GM23338 (cell line): ENCODE measurements at regions not wholly inside any gene's neighbourhood (a gene's known extent, or its start where the extent isn't known, plus 50 kb on each side); places are given as distances from the start of the nearest gene placed in this dataset.

ENCODE experiments used
- ATAC-seq: fragments of 200-7000 bp; cut with Tn5 transposase; 3 replicates; pipeline ENCODE4 v1.9.1; 2020
- DNase-seq: peaks from one replicate; pipeline ENCODE4 v3.0.0-alpha.2; 2015; ENCODE audit warnings: low spot score
- H2AFZ ChIP-seq: fragments of 200-600 bp; sonication (generic); 2 replicates; pipeline ENCODE4 v1.8.0; 2016; ENCODE audit warnings: antibody characterized with exemption, mild to moderate bottlenecking, moderate library complexity
- H3F3A ChIP-seq: fragments of 200-600 bp; sonication (generic); replicated peaks from 2 replicates; pipeline ENCODE4 v1.8.0; 2017; ENCODE audit warnings: antibody characterized with exemption, mixed run types, low read depth
- H3K27ac ChIP-seq: fragments of 200-600 bp; sonication (generic); 2 replicates; pipeline ENCODE4 v1.6.1; 2016; ENCODE audit warnings: low read depth
- H3K27me3 ChIP-seq: fragments of 200-600 bp; sonication (generic); 2 replicates; pipeline ENCODE4 v1.8.0; 2016; ENCODE audit warnings: mild to moderate bottlenecking, mixed run types, moderate library complexity; ENCODE audit not compliant: insufficient read depth
- H3K36me3 ChIP-seq: fragments of 200-600 bp; sonication (generic); 2 replicates; pipeline ENCODE4 v1.8.0; 2016; ENCODE audit warnings: mild to moderate bottlenecking; ENCODE audit not compliant: insufficient read depth
- H3K4me1 ChIP-seq: fragments of 200-600 bp; sonication (generic); 2 replicates; pipeline ENCODE4 v1.8.0; 2016; ENCODE audit warnings: mild to moderate bottlenecking, moderate library complexity; ENCODE audit not compliant: insufficient read depth
- H3K4me2 ChIP-seq: fragments of 200-600 bp; sonication (generic); 2 replicates; pipeline ENCODE4 v1.7.1; 2017; ENCODE audit warnings: mixed run types
- H3K4me3 ChIP-seq: fragments of 200-600 bp; sonication (generic); 2 replicates; pipeline ENCODE4 v1.6.1; 2016; ENCODE audit warnings: mixed run types
- H3K79me2 ChIP-seq: fragments of 200-600 bp; sonication (generic); replicated peaks from 2 replicates; pipeline ENCODE4 v1.8.0; 2017; ENCODE audit warnings: mild to moderate bottlenecking; ENCODE audit not compliant: insufficient read depth
- H3K9me2 ChIP-seq: fragments of 200-600 bp; sonication (generic); 2 replicates; pipeline ENCODE4 v1.8.0; 2017; ENCODE audit not compliant: insufficient read depth
- H4K20me1 ChIP-seq: fragments of 200-600 bp; sonication (generic); replicated peaks from 2 replicates; pipeline ENCODE4 v1.8.0; 2017; ENCODE audit warnings: mild to moderate bottlenecking; ENCODE audit not compliant: insufficient read depth
- H3K27ac Mint-ChIP-seq: 2 replicates; pipeline ENCODE4 v1.8.0; 2020; ENCODE audit warnings: inconsistent platforms, mild to moderate bottlenecking, moderate library complexity, mixed read lengths
- H3K27me3 Mint-ChIP-seq: 3 replicates; pipeline ENCODE4 v1.8.0; 2022; ENCODE audit warnings: low read depth, mild to moderate bottlenecking, moderate library complexity, mixed read lengths, inconsistent platforms; ENCODE audit not compliant: insufficient read depth, poor library complexity
- H3K36me3 Mint-ChIP-seq: 3 replicates; pipeline ENCODE4 v1.8.0; 2021; ENCODE audit warnings: low read depth, mild to moderate bottlenecking, inconsistent platforms, moderate library complexity, mixed read lengths
- H3K4me1 Mint-ChIP-seq: 3 replicates; pipeline ENCODE4 v1.8.0; 2020; ENCODE audit warnings: mild to moderate bottlenecking, inconsistent platforms, mixed read lengths
- H3K4me3 Mint-ChIP-seq: 3 replicates; pipeline ENCODE4 v1.8.0; 2021; ENCODE audit warnings: moderate library complexity, mild to moderate bottlenecking, inconsistent platforms, mixed read lengths
- H3K9me3 Mint-ChIP-seq: 3 replicates; pipeline ENCODE4 v1.8.0; 2020; ENCODE audit warnings: moderate library complexity, mild to moderate bottlenecking, inconsistent platforms, mixed read lengths
- CREB1 ChIP-seq: fragments of 250-450 bp; sonication (Bioruptor Pico); IDR thresholded peaks from 2 replicates; pipeline ENCODE4 v1.5.0; 2020; ENCODE audit warnings: low read depth, mild to moderate bottlenecking, moderate library complexity
- EZH2phosphoT487 ChIP-seq: fragments of 200-600 bp; sonication (generic); IDR thresholded peaks from one replicate; pipeline ENCODE4 v1.8.1; 2018; ENCODE audit warnings: antibody characterized with exemption; ENCODE audit not compliant: unreplicated experiment
- NANOG ChIP-seq: IDR thresholded peaks from 2 replicates; pipeline ENCODE4 v1.6.1; 2016; ENCODE audit warnings: antibody characterized with exemption, borderline replicate concordance
- POLR2AphosphoS5 ChIP-seq: IDR thresholded peaks from 2 replicates; pipeline ENCODE4 v1.6.1; 2016; ENCODE audit warnings: antibody characterized with exemption, low read depth
- REST ChIP-seq: IDR thresholded peaks from one replicate; pipeline ENCODE4 v1.6.1; 2018; ENCODE audit warnings: antibody characterized with exemption; ENCODE audit not compliant: unreplicated experiment
- ZNF114 ChIP-seq: fragments of 250-450 bp; sonication (Bioruptor Pico); IDR thresholded peaks from 2 replicates; pipeline ENCODE4 v1.5.0; 2020; ENCODE audit warnings: mild to moderate bottlenecking, moderate library complexity
- ZNF331 ChIP-seq: fragments of 250-450 bp; sonication (Bioruptor Pico); IDR thresholded peaks from 2 replicates; pipeline ENCODE4 v1.5.0; 2020; ENCODE audit warnings: low read depth, mild to moderate bottlenecking, moderate library complexity
- ZNF462 ChIP-seq: fragments of 250-450 bp; sonication (Bioruptor Pico); IDR thresholded peaks from 2 replicates; pipeline ENCODE4 v1.5.0; 2020; ENCODE audit warnings: mild to moderate bottlenecking, moderate library complexity

DNA sequence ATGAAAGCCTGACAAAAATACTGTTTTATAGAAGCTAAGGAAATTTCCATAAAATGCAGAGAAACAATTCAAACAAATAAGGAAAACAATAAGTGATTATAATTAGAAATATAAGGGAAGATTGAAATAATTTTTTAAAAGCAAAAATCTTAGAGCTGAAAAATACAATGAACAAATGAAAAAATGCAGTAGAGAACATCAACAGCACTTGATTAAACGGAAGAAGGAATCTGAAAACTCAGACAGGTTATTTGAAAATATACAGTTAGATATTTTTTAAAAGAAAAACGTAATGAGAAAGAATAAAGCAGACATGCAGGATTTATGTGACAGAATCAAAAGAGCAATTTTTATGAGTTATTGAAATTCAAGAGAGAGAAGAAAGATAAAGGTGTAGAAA, 279.1 kb upstream of the MAGI2 start:
- H4K20me1 ChIP-seq, result no peaks in the 10 kb centered on the region
- H2AFZ ChIP-seq, result no peak overlapping the region
- no peak for TF ChIP-seq CREB1 (CRISPR knock-in tag)
- H3K27me3 ChIP-seq, result no peaks in the 10 kb centered on the region
- H3K36me3 Mint-ChIP-seq, result no peaks in the 10 kb centered on the region
- H3K9me3 Mint-ChIP-seq, result peaks cover 20% of the 10 kb centered on the region; the same call in 2 of the 3 replicates
- no peak overlapping the region for H3K4me2 ChIP-seq
- no peaks in the 10 kb centered on the region for H3K9me2 ChIP-seq
- H3K27ac Mint-ChIP-seq, result no peak overlapping the region
- no peaks in the 10 kb centered on the region for H3F3A ChIP-seq
- no peaks in the 10 kb centered on the region for H3K4me1 ChIP-seq
- DNase-seq, result no peak
- no peak for ATAC-seq
- no peaks in the 10 kb centered on the region for H3K36me3 ChIP-seq
- H3K4me3 Mint-ChIP-seq, result no peak overlapping the region
- no peak overlapping the region for H3K4me3 ChIP-seq
- no peaks in the 10 kb centered on the region for H3K27me3 Mint-ChIP-seq
- H3K27ac ChIP-seq, result no peak overlapping the region
- no peaks in the 10 kb centered on the region for H3K4me1 Mint-ChIP-seq
- H3K79me2 ChIP-seq, result no peaks in the 10 kb centered on the region

DNA sequence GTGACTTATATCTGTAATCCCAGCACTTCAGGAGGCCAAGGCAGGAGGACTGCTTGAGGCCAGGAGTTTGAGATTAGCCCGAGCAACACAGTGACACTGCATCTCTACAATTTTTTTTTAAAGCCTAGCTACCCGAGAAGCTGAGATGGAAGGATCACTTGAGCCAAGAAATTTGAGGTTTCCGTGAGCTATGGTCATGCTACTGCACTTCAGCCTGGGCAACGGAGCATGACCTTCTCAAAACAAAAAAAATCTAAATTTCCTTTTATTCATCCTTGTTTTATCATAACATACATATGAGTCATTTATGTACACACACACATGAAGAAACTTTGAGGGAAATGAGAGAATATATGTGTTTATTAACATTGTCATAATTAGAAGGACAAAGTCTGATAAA, 277.5 kb upstream of the MAGI2 start:
- no peak for TF ChIP-seq POLR2AphosphoS5
- TF ChIP-seq EZH2phosphoT487, result no peak
- TF ChIP-seq CREB1 (CRISPR knock-in tag), result no peak
- no peak for TF ChIP-seq ZNF114 (CRISPR knock-in tag)
- no peak for TF ChIP-seq ZNF462 (CRISPR knock-in tag)
- no peak for TF ChIP-seq ZNF331 (CRISPR knock-in tag)
- TF ChIP-seq REST, result no peak
- no peak for TF ChIP-seq NANOG
- Mint-ChIP-seq H3K9me3 (peaks cover 20% of the 10 kb centered on the region; the same call in 2 of the 3 replicates), H3K36me3 (no peaks in the 10 kb centered on the region)

More for the DNA sequence above, 277.5 kb upstream of the MAGI2 start:
- ATAC-seq, result no peak
- Histone ChIP-seq H3F3A (no peaks in the 10 kb centered on the region), H3K79me2 (no peaks in the 10 kb centered on the region), H4K20me1 (no peaks in the 10 kb centered on the region), H3K9me2 (no peaks in the 10 kb centered on the region), H3K27ac (no peak overlapping the region), H3K27me3 (no peaks in the 10 kb centered on the region), H3K36me3 (no peaks in the 10 kb centered on the region), H3K4me2 (no peak overlapping the region), H3K4me1 (no peaks in the 10 kb centered on the region), H2AFZ (no peak overlapping the region), H3K4me3 (no peak overlapping the region)
- Mint-ChIP-seq H3K27me3 (no peaks in the 10 kb centered on the region), H3K4me1 (no peaks in the 10 kb centered on the region), H3K4me3 (no peak overlapping the region), H3K27ac (no peak overlapping the region)
- DNase-seq, result no peak
